Gastrocnemius medialis (tissue), 4 donors: ENCODE measurements at regions not wholly inside any gene's neighbourhood (a gene's known extent, or its start where the extent isn't known, plus 50 kb on each side); places are given as distances from the start of the nearest gene placed in this dataset.
"Not testable (repeated sequence)": the region's sequence is repeated elsewhere in the genome, so short reads cannot be mapped to it uniquely, and the experiment has no call there.

ENCODE experiments used
- ATAC-seq, 2 donors: fragments of 150-250 bp; one replicate each; pipeline ENCODE4 v1.9.1; 2016
- DNase-seq, 2 donors: peaks; one replicate each; pipeline ENCODE4 v3.0.0-alpha.2; 2019
- H3K27ac ChIP-seq, 4 donors: fragments of 200-600 bp; sonication (generic); 1 replicate in 1 of 4; 2 replicates in 3 of 4; pipeline ENCODE4 v1.5.1; 2016 to 2018; ENCODE audit warnings: mild to moderate bottlenecking in 2 of 4, moderate library complexity in 1 of 4
- H3K27me3 ChIP-seq, 3 donors: fragments of 200-600 bp; sonication (generic) in 2 of 3; 1 replicate in 1 of 3; 2 replicates in 2 of 3; pipeline versions ENCODE4 v1.5.1 to v1.6.0; 2016 to 2019; ENCODE audit warnings: mild to moderate bottlenecking in 1 of 3, moderate library complexity in 1 of 3
- H3K36me3 ChIP-seq, 2 donors: fragments of 200-600 bp; sonication (generic) in 1 of 2; one replicate each; pipeline ENCODE4 v1.5.1; 2017 to 2018
- H3K4me1 ChIP-seq, 2 donors: fragments of 200-600 bp; sonication (generic) in 1 of 2; one replicate each; pipeline ENCODE4 v1.5.1; 2016 to 2017; ENCODE audit warnings: mild to moderate bottlenecking in 2 of 2
- H3K4me3 ChIP-seq, 4 donors: fragments of 200-600 bp; sonication (generic) in 3 of 4; 1 replicate in 1 of 4; 2 replicates in 3 of 4; pipeline ENCODE4 v1.5.1; 2016 to 2019; ENCODE audit warnings: mild to moderate bottlenecking in 2 of 4
- H3K9me3 ChIP-seq, 3 donors: fragments of 200-600 bp; sonication (generic) in 2 of 3; 1 replicate in 1 of 3; 2 replicates in 2 of 3; pipeline ENCODE4 v1.5.1; 2016 to 2019
- POLR2A ChIP-seq, 2 donors: fragments of 450-650 bp; IDR thresholded peaks; one replicate each; pipeline ENCODE4 v1.6.1; 2017; ENCODE audit warnings: antibody characterized with exemption in 2 of 2, mild to moderate bottlenecking in 2 of 2, moderate library complexity in 2 of 2
- in situ Hi-C, 4 donors: fragments of 200-750 bp; cut with MboI; loops; one replicate each; pipeline versions ENCODE4 v1.15.0 to v1.8.0; 2017; ENCODE audit warnings: low sequenced_read_pairs in 4 of 4
- intact Hi-C: fragments of 100-400 bp; cut with DNase I; formaldehyde crosslinking; loops from one replicate; pipeline ENCODE4 v1.15.1; 2023; ENCODE audit warnings: low total_unique reads
- TF ChIP-seq, protein P1 (sequence below), 5 experiments: fragments of 450-650 bp in 3 of 5; fragments of 200-600 bp in 2 of 5; sonication (generic) in 2 of 5; IDR thresholded peaks in 4 of 5; conservative IDR thresholded peaks in 1 of 5; 1 replicate in 4 of 5; 2 replicates in 1 of 5; pipeline ENCODE4 v1.5.1; 2016 to 2019; ENCODE audit warnings: antibody characterized with exemption in 5 of 5, mild to moderate bottlenecking in 3 of 5, moderate library complexity in 3 of 5

DNA sequence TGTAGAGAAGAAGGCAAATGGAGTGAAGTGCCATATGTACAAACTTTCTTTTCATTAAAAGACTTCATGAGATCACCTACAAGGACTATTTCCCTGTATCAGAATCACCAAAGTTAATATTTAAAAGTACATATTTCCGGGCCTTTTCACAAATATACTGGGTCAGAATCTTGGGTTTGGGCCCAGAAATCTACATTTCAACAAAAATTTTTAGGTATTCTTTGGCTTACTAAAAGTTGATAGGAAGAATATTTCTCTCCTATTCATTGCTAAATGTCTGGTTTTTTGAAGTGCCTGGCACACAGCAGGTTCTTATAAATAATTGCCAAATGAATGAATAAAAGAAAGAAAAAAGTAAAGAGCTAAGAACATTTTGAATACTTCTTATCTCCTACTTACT lies 843.8 kb upstream of the ACVR2A start:
- intact Hi-C loops (no loop called here), in situ Hi-C loops (no loop called here)

GRCh38 chr2:147000151-147000550 lies 844.7 kb upstream of the ACVR2A start:
- H3K9me3 ChIP-seq, H3K4me1 ChIP-seq, in situ Hi-C loops, H3K36me3 ChIP-seq, intact Hi-C loops, DNase-seq, H3K4me3 ChIP-seq, ATAC-seq, H3K27me3 ChIP-seq, H3K27ac ChIP-seq: not testable (repeated sequence)

More for the DNA sequence above, 843.8 kb upstream of the ACVR2A start:
- ATAC-seq (no peak), DNase-seq (no peak)
- no peaks in the 10 kb centered on the region for H3K4me1 ChIP-seq
- no peaks in the 10 kb centered on the region for H3K27me3 ChIP-seq
- H3K36me3 ChIP-seq = no peaks in the 10 kb centered on the region
- H3K4me3 ChIP-seq = no peak overlapping the region
- H3K27ac ChIP-seq = no peak overlapping the region
- H3K9me3 ChIP-seq = no peaks in the 10 kb centered on the region
- TF ChIP-seq POLR2A (IDR thresholded peaks at IDR 0.05) = no peak
- TF ChIP-seq, protein P1, sequence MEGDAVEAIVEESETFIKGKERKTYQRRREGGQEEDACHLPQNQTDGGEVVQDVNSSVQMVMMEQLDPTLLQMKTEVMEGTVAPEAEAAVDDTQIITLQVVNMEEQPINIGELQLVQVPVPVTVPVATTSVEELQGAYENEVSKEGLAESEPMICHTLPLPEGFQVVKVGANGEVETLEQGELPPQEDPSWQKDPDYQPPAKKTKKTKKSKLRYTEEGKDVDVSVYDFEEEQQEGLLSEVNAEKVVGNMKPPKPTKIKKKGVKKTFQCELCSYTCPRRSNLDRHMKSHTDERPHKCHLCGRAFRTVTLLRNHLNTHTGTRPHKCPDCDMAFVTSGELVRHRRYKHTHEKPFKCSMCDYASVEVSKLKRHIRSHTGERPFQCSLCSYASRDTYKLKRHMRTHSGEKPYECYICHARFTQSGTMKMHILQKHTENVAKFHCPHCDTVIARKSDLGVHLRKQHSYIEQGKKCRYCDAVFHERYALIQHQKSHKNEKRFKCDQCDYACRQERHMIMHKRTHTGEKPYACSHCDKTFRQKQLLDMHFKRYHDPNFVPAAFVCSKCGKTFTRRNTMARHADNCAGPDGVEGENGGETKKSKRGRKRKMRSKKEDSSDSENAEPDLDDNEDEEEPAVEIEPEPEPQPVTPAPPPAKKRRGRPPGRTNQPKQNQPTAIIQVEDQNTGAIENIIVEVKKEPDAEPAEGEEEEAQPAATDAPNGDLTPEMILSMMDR (IDR thresholded peaks at IDR 0.05 in 4 of 5, conservative IDR thresholded peaks at IDR 0.05 in 1 of 5) = no peak

DNA sequence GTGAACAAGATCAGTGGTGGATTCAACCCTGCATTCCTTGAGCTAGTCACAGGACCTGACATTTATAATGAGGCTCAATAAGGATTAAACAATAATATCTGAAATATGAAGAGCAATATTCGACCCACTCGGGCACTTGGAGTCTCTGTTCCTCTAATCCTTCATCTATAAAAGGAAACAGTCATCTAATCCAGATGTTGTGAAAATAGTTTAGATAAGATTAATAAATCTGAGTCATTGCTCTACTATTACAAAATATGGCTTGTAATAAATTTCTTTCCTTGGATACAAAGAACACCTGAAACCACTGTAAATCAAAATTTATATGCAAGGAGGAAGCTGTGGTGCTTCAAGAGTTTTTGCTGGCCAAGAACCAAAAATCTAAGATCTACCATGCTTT lies 846.9 kb upstream of the ACVR2A start:
- H3K4me3 ChIP-seq = no peak overlapping the region
- no peak for ATAC-seq
- intact Hi-C loops = no loop called here
- no peaks in the 10 kb centered on the region for H3K4me1 ChIP-seq
- in situ Hi-C loops = no loop called here
- no peaks in the 10 kb centered on the region for H3K27me3 ChIP-seq
- H3K27ac ChIP-seq = no peak overlapping the region
- H3K36me3 ChIP-seq = no peaks in the 10 kb centered on the region
- TF ChIP-seq, protein P1 (IDR thresholded peaks at IDR 0.05 in 4 of 5, conservative IDR thresholded peaks at IDR 0.05 in 1 of 5) = no peak
- TF ChIP-seq POLR2A (IDR thresholded peaks at IDR 0.05) = no peak
- DNase-seq = no peak
- H3K9me3 ChIP-seq = no peaks in the 10 kb centered on the region

DNA sequence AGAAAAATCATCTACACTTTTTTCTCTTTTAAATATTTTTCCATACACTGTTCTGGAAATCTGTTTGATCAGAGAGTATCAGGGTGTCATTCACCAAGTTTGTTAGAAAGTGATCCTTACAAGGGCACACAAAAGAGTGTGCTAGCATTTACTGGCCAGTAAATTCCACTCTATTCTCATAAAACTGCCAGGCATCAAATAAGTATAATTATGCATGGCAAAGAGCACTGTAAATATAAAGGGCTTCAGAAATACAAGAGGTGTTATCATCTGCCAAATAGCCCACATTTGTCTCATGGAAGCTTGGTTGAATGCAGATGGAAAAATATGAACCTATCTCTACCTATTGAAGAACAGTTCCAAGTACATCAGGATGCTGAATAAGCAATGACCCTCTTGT lies 847.3 kb upstream of the ACVR2A start:
- no peak overlapping the region for H3K27ac ChIP-seq
- no peaks in the 10 kb centered on the region for H3K36me3 ChIP-seq
- H3K4me3 ChIP-seq = no peak overlapping the region
- intact Hi-C loops (no loop called here), in situ Hi-C loops (no loop called here)
- TF ChIP-seq POLR2A (IDR thresholded peaks at IDR 0.05) = no peak
- TF ChIP-seq, protein P1 (IDR thresholded peaks at IDR 0.05 in 4 of 5, conservative IDR thresholded peaks at IDR 0.05 in 1 of 5) = no peak
- ATAC-seq (no peak), DNase-seq (no peak)
- no peaks in the 10 kb centered on the region for H3K27me3 ChIP-seq
- H3K4me1 ChIP-seq = no peaks in the 10 kb centered on the region
- H3K9me3 ChIP-seq = no peaks in the 10 kb centered on the region

- no peak overlapping the region for H3K4me3 ChIP-seq
- ATAC-seq = no peak
- no peaks in the 10 kb centered on the region for H3K9me3 ChIP-seq
- H3K4me1 ChIP-seq = no peaks in the 10 kb centered on the region
- in situ Hi-C loops = no loop called here
- H3K27ac ChIP-seq = no peak overlapping the region
- intact Hi-C loops = no loop called here
- no peak for TF ChIP-seq POLR2A (IDR thresholded peaks at IDR 0.05)
- TF ChIP-seq, protein P1 (IDR thresholded peaks at IDR 0.05 in 4 of 5, conservative IDR thresholded peaks at IDR 0.05 in 1 of 5) = no peak
- H3K36me3 ChIP-seq = no peaks in the 10 kb centered on the region
- H3K27me3 ChIP-seq = no peaks in the 10 kb centered on the region
- no peak for DNase-seq
Observed at GRCh38 chr2:146994246-146994645, 850.6 kb upstream of the ACVR2A start.
